Fibroblast of skin of scalp (primary cell): ENCODE measurements at regions not wholly inside any gene's neighbourhood (a gene's known extent, or its start where the extent isn't known, plus 50 kb on each side); places are given as distances from the start of the nearest gene placed in this dataset.
"Not testable (repeated sequence)": the region's sequence is repeated elsewhere in the genome, so short reads cannot be mapped to it uniquely, and the experiment has no call there.

ENCODE experiments used
- DNase-seq: peaks from one replicate; pipeline ENCODE4 v3.0.0-alpha.2; 2013

DNA sequence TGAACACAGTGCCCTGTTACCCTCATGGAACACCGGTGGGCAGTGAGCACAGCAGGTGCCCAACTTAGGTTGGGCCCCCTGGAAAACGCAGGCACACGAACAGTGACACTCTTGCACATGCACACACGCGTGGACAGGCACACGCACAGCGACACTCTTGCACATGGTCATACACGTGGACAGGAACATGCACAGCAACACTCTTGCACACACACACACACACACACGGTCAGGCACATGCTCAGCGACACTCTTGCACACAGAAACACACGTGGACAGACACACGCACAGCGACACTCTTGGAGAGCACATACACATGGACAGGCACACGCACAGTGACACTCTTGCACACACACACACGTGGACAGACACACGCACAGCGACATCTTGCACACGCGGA, 559.4 kb upstream of the ADAMTS16 start:
- no peak for DNase-seq

DNA sequence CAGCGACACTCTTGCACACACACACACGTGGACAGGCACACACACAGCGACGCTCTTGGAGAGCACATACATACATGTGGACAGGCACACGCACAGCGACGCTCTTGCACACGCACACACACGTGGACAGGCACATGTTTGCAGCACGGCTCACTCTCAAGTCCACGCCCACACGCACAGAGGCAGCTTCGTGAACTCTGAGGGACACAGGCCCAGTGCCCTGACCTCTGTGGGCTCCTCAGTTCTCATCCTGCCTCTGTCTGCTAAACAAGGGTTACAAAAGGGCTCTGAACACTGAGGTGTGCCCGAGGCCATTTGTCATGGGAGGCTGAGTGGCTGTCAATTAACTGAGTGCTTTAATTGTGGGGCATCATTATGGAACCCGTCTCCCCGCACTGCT, 558.8 kb upstream of the ADAMTS16 start:
- no peak for DNase-seq

DNA sequence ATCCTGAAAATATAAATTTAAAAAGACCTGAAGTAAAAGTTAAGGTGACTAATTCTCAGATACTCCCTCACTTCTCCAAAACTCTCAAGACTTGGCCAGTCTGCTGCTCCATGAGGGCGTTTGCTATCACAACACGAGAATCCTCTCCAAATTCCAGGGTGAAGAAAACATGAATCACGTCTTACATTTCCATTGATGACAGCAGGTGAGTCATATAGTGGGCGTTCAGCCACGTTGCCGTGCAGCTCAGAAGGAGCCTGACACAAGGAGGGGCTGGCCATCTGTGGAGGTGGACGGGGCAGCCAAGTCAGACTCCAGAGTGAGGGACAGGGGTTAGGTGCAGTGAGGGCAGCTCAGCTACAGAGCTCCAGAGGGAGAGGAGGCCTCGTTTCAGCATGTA, 555.1 kb upstream of the ADAMTS16 start:
- peak; percentile 87 for DNase-seq

DNA sequence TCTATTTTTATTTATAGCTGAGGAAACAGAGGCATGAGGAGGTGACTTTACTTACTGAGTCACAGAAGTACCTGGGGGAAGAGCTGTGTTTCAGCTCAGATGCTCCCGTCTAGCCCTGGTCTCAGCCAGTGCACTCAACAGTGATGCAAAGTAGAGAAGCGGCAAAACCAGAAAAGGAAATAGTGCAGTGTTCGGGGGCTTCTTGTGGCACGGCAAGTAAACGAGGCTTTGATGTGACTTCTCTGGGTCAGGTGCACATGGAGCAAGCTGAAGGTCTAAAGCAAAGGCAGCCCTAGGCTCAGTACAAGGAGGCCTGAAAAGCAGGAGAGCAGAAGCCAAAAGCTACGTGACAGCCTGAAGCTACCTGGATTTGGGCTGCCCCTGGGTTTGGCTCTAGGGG, 526.7 kb upstream of the ADAMTS16 start:
- DNase-seq: no peak

DNA sequence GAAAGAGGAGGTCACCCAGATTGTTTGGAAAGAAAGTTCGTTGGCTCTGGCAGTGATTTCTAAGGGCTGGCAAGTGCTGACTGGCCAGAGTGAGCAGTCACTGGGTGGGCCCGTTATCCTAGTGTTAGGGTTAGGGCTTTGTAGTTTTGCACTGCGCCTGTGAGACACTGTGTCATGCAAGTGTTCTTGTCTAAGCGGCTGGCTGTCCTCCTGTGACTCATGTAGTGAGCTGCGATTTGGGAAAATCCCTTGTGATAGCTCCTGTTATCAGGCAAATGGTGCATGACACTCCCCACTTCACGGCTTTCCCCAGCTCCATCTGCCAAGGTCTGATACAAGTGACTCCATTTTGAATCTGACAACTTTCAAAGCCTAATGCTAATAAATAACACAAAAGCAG, 526.0 kb upstream of the ADAMTS16 start:
- DNase-seq: no peak

DNA sequence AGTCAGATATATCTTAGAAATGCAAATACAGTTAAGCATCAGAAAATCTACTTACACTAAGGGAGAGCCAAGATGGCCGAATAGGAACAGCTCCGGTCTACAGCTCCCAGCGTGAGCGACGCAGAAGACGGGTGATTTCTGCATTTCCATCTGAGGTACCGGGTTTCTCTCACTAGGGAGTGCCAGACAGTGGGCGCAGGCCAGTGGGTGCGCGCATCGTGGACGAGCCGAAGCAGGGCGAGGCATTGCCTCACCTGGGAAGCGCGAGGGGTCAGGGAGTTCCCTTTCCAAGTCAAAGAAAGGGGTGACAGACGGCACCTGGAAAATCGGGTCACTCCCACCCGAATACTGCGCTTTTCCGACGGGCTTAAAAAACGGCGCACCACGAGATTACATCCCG, 524.8 kb upstream of the ADAMTS16 start:
- DNase-seq: not testable (repeated sequence)

DNA sequence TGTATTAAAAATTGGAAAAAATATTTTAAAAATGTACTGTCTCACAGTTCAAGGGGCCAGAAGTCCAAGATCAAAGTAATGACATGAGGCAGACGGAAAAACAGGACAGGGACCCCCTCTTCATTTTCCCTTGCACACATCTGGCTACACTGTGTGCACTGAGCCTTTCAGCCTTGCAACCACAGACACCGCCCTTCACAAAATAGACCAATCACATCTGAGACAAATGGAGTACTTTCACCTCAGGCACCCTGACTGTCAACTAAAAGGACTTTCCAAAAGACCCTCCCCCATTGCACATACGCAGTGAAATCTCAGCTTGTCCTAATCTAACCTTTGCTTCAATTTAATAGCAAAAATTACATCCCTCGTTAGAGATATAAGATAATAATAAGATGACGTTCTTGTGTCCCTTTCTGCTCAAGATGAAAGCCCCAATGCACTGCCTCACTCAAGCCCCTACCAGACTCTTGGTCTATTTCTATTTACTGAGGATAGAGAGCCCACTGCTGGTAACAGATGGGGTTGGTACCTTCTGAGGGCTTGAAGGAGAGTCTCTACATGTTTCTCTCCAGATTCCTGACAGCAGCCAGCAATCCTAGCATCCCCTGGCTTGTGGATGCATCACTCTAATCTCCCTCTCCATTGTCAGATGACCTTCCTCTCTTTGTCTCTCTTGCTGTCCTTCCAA, 514.8 kb upstream of the ADAMTS16 start:
- no peak for DNase-seq

DNA sequence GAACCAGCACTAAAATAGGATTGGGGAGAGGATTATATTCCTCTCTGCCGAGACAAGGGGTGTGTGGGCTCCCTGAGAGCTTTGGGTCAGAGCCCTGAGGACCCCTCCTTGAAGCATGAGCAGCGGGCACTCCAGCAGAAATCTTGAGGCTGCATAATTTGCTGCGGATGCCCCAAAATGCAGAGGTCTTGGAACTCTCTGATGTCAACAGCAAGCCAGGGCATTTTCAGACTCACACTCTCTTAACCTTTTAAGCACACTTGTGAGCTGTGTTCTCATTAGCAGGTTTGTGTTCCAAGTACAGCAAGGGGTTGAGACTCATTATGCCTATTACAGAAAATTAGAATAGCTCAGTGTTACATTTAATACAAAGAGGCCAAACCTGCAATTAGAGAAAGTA, 513.0 kb upstream of the ADAMTS16 start:
- DNase-seq: no peak

DNA sequence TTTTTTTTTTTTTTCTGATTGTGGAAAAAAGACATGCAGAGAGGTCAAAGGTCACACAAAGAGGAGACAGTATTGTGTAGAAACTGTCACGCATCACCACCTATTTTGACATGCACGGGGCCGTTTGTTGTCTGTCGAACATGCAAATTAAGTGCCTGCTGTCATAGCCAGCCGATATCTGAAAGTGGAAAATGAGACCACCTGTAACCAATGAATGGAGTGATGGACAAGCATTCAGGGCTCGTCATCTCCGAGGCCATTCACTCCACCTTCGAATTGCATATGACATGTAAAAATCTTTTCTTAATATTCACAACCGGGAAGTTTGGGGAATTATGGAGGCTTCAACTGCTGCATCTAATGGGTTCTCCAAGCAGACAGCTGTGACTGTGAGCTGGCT, 512.2 kb upstream of the ADAMTS16 start:
- DNase-seq: no peak

DNA sequence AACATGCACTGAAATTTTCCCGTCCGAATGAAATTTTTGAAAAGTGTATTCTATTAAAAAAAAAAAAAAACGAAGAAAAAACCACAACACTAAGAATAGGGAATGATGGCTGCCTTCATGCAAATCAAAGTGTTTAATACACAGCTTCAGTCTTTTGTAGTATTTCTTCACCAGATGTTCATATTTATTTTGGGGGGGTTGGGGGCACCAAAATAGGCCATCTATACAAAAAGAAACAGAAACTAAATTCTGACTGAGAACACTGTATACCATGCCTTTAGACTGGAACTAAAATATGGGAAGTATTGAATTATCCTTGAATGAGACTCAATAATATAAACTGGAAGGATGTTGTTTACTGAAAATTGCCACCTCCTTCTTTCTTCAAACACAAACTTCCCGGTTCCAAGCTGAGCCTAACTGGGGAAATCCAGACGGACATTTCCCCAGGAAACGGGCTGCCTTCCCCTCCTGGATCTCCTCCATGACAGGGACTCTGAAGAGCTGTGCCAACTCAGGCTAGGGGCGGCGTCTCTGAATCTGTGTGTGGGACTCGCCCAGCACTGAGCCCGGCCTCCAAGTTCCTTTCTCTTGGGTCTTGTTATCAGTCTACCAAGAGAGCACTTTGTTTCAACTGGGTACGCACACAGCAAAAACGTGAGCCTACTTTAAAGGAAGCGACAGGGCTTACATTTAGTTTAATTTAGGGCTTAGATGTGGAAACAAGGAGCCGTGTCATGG, 511.3 kb upstream of the ADAMTS16 start:
- DNase-seq: no peak

DNA sequence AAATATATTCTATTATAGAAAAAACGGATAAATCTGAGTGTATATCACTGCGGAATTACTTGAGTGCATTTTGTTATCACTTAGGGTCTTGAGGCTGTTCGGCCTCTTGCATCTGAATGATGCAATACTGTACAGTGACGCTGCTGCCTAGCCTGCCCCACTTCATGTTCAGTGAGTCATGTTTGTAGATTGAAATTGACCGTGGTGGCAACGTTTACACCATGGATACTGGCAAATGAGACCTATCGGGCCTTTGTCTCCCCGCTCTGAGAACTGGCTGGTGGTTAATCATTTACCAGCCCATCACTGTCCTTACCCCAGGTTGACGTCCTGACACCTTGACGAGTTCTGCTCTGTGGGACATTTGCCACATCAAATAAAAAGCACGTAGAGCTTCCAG, 510.1 kb upstream of the ADAMTS16 start:
- no peak for DNase-seq

DNA sequence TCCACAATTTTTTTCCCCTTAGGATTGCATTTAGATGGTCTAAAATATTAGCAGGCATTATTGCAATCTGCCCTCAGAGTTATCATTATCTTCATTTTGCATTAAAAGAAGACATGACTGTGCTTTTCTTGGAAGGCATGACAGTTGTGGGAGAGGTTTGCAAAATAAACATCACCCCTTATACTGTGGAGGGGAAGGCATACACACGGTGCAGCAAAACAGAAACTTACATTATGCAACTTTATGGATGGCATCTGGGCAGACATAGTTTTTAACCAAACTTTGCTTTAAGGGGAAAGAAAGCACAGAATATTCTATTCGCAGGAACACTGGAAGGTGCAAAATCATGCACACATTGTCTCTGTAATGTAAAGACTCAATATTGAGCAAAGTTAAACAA, 505.8 kb upstream of the ADAMTS16 start:
- no peak for DNase-seq

DNA sequence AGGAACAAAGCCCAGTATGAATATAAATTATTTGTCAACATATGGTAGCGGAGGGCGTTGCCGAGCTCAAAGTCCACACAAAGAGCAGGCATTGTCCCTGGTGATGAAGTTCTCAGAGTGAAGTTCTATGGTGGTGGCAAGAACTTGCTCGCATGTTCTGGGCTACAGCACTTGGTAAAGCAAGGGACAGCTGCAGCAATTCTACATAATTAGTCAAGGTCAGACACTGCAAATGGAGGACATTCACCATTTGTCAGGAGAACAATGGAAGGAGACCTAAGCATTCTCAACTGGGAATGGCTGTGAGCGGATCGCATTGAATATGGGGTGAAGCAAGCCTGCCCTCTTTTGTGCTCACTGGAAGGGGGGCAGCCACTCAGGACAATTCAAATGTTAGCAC, 503.8 kb upstream of the ADAMTS16 start:
- no peak for DNase-seq

DNA sequence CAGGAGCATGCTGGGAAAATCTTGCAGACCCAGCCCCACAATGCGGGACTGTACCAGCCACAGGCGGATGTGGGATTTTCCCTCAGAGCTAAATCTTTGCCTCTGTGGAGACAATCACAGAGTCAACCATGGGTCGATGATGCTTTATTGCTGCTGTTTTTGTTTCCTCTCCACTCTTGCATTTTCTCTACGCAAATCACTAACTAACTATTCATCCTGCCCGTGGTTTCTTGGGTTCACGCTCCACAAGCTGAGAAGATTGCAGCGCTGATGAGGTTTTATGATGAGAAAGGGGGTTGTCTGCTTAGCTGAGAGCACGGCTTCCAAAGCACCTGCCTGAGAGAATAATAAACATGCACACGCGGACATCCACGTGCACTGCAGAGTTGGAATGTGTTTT, 500.2 kb upstream of the ADAMTS16 start:
- no peak for DNase-seq

DNA sequence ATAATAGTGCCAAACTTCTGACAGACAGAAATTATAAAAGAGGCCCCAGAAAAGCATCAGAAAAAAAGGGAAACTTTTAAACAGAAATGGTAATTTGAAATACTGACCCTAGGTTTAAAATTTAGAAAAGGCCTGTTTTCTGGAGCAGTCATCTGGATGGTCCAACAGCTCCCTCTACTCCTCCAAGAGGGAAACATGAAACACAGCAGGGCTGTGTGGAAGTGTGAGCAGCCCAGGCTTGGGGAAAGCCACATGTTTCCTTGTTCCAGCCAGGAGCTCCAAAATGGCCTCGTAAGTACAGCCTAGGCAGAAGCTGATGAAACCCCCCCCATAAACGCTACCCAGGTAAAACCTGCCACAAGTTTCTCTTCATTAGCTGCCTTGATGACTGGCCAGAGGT, 499.3 kb upstream of the ADAMTS16 start:
- DNase-seq: peak; percentile 51

DNA sequence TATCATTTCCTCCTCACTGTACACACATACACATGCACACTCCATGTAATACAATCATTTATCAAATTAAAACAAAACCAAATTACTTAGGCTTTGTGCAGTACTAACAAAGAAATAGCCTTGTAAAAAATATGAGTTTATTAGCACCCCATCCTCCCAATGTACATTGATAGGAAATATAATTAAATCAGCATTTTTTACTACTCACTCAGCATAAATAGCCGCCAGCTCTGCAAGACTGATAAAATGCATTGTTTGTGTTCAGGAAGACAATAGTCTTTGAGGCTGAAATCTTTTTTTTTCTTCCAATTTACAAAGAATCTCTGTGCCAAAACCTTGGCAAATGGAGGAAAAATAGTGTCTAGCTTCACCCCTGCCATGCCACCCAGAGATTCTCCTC, 497.6 kb upstream of the ADAMTS16 start:
- no peak for DNase-seq

DNA sequence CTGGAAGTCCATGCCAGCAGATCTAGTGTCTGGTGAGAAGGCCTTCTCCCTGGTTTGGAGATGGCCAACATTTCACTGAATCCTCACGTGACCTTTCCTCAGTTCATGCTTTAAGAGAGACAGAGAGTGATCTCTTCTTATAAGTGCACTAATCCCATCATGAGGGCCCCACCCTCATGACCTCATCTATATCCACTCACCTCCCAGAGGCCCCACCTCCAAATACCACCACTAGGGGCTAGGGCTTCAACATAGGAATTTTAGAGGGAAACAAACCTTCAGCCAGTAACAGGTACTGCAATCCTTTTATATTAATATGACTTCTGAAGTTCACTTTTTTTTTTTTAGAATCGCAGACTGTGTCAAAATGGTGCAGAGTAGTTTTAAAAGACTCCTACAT, 496.9 kb upstream of the ADAMTS16 start:
- no peak for DNase-seq

DNA sequence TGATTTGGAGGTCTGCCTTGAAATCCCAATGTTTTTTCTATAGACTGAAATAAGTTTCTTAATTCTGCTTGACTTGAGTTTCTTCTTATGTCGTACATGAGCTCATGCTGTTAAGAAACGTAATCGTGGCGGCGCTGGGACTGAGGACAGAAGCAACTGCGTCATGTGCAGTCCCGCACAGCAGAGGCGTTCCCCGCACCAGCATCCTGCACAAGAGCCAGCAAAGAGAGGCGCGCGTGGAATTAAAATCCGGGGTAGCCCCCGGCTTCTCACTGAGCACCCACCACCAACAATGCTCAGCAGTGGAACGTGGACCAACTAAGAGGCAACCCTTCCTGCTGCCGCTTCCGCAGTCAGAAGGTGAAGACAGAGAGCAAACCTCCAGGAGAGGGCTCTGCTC, 496.2 kb upstream of the ADAMTS16 start:
- DNase-seq: no peak

DNA sequence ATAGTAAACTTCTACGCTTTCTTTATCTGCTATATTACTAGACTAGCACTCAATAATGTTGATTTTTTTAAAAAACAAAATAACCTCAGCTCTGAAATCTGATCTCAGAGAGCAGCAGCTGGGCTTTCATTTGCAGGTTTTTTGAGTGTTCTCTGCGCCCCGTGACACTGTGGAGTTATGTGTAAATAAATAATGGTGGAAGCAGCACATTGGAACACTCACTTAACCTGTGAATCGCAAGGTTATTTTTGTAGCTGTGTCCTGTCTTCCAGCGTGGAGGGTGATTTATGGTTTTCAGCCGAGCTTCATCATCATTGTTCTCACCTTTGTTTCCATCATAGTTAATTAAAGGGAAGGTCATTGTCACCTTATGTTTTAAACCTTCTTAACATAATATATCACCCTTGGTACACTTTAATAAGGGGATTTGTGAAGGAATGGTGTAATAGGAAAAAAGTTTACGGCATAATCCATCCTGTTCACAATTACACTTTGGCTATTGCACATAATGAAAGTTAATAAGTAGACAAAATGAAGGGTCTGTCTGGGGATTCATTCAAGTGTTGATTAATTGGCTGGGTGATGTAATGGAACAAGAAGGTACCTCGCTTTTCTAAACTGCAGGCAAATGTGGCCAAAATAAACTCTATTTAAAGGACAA, 493.3 kb upstream of the ADAMTS16 start:
- DNase-seq: no peak

DNA sequence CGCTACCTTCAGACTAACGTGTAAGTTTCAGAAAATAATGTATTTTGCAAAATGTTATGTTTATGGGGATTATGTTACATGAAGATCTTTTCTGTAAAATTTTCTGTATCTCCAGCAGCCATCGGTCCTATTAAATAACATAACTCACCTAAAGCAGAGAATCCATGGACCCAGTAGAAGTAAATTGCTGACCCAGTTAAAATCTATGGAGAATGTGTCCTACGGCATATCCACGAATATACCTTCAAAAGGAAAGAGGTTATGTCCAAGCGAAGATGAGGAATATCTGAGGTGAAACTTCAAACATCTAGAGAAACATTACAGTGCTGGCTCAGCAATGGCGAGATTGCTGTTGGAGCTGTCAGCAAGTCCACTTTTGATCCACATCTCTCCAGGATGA, 492.2 kb upstream of the ADAMTS16 start:
- no peak for DNase-seq

DNA sequence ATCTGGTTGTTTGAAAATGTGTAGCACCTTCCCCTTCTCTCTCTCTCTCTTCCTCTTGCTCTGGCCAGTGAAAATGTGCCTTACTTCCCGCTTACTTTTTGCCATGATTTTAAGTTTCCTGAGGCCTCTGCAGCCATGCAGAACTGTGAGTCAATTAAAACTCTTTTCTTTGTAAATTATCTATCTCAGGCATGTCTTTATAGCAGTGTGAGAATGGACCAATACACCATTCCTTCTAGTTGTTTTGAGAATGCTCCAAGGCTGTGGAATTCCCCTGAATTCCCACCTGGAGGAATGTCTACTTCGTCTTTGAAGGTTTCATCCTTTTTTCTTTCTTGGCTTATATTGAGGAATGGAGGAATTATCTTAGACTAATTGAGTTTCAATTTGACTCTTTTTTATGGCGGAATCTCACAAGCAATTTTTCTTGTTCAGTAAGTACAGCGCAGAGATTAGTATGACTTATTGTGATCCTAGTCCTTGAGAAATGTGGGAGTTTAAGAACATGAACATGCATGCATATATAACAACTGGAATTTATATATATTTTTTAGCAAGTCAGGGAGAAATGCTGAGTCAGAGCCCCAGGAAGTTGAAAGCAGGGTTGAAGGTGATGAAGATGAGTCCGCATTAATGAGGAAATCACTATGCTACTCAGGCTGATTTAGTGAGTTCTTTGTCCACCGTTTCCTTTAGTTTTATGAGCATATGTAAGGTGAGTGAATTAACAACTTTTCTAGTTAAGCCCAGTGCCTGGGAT, 488.1 kb upstream of the ADAMTS16 start:
- no peak for DNase-seq

DNA sequence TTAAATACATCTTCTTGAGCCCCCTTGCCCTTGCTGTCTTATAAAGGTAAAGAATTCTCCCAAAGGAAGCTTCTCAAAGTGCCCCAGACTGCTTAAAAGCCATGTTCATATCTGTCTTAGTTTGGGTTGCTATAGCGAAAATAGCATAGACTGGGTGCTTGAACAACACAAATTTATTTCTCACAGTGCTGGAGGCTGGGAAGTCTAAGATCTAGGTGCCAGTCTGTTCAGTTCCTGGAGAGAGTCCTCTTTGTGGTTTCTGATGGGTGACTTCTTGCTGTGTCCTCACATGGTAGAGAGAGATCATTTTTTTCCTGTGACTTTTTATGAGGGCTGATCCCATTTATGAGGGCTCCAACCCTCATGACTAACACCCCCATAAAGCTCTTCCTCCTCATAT, 486.7 kb upstream of the ADAMTS16 start:
- DNase-seq: no peak

DNA sequence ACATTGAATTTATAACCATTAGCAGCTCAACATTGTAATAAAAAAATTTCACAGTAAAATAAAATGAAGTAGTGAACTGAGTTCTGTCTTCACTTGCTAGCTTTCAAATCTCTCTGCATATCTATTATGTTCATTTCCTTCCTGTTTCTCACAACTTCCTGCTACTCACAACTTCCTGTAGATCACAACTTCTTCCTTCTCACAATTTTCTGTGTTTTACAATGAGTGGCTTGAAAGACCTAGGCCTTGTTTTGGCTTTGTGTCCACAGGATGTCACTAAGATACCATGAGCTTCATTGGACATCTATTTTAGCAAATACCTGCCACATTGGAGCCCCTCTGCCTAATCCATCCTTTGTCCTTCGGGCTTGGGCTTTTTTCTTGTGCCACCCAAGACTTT, 480.3 kb upstream of the ADAMTS16 start:
- DNase-seq: no peak
